HG03558 (cell line): ENCODE measurements at regions not wholly inside any gene's neighbourhood (a gene's known extent, or its start where the extent isn't known, plus 50 kb on each side); places are given as distances from the start of the nearest gene placed in this dataset.

ENCODE experiments used
- ATAC-seq: cut with Tn5 transposase; IDR thresholded peaks from one replicate; pipeline ENCODE4 v1.9.1; 2021; ENCODE audit warnings: moderate number of reproducible peaks; ENCODE audit not compliant: unreplicated experiment; ENCODE audit errors: extremely low read depth

DNA sequence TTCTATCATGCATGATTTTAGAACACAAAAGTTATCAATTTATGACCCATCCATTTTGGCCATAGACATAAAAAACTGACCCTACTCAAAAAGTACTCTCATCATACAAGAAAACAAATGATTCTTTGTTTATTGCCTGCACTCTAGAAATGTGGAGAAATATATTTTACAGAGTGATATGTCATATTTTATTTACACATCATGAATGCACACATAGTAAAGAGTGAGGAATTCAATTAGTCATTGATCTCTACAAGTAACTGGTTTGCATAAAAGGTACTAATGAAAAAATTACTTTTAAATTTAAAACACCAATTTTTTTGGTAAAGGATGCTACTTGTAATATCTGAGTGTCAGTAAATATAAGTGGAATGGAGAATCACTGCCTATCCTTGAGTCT is 242.5 kb upstream of the FAT4 start:
- ATAC-seq, result no peak

DNA sequence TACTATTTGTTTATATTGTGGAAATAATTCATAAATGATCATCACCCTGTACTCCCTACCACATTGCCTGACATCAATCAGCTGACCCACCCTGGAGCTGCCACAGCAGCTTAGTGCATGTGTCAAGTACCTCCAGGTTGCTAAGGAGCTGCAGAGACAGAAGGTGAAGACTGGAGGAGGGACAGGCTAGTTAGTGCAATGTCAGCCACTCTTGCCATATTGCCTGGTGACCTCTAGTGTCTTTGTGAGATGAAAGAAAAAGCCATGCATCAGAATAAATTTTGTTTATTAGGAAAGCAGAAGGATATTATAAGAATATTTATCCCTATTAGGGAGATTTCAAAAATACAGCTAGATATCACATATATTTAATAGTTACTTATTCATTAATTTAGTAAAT is 243.9 kb upstream of the FAT4 start:
- no peak for ATAC-seq

DNA sequence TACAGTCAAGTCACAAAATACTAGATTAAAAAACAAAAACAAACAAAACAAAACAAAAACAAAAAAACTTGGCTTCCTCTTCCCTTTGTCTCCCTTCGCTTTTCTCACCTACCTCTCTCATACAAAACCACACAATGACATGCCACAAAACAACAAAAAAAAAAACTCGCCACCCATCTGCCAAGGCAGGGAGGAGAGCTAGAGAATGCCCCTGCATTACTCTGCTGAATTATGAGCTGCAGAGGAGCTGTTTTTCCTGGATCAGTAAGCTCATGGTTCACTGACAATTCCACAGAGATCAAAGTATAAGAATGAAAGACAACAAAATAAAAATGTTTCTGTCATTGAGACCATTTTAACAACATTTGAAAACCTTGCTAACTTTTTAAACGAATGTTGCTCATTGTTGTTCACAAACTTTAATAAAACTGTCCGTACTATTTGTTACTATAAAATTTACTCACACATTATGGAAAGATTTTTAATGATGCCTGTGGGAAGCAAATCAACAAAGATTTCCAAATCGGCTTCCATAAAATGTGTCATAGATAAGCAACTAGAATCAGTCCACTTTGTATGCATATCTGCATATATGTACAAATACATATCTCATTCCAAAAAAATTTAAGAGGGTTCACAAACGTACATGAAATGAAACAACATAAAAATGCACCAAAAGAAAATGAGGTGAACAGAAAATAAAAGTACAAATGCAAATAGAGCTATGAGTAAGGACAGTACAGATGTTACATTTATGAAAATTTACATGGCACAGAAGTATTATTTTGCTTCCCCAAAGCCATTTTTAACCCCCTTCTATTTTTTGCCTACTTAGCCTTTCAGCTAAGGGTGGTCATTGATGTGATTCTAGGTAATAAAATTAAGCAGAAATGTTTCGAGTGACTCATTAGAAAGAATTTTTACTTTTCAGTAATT is 252.4 kb upstream of the FAT4 start:
- ATAC-seq, result no peak

DNA sequence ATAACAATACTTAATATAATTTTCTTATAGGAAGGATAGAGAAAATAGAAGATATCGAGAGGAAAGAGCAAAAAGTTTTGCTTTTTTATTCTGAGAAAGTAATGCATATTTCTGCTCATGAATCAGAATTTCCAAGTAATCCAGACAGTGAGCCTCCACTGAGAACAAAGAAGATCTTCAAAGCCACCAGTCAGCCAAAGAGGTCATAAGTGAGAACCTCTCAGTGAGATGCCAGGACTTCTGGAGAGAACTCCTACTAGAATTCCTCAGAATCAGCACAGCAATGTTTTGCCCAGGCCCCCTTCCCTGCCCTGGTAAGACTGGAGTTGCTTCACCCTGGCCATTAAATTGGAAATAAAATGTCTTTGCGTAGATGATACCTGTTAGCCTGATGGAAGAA is 254.4 kb upstream of the FAT4 start:
- ATAC-seq, result no peak

DNA sequence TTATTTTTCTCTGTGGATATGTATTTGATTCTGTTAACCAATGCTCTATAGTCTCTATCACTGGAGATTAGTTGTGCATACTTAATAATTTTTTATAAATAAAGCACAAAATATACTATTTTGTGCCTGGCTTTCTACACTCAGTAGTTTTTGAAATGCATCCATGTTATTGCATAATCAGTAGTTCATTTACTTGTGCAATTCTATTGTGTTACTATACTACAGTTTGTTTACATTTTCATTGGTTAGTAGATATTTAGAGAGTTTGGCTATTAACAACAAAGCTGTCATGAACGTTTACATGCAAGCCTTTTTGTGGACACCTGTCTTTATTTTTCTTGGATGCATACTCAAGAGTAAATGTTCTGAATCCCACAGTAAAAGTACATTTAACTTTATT is 265.0 kb upstream of the FAT4 start:
- ATAC-seq, result no peak

DNA sequence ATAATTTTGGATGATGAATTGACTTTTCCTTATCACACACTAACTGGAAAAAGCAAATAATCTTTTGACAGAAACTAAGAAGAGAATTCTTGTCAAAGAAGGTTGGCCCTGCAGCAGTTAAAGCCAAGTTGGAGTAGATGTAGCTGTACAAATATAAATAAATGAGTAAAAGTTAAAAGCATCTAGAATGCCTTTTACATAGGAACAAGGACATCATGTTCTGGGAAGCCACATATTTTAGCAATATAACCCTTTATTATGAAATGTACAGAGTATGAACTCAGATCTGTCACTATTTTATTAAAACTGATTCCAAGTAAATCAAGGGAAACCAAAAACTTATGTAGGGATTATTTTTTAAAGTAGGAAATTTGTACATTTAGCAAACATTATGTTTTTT is 269.4 kb upstream of the FAT4 start:
- ATAC-seq, result no peak

DNA sequence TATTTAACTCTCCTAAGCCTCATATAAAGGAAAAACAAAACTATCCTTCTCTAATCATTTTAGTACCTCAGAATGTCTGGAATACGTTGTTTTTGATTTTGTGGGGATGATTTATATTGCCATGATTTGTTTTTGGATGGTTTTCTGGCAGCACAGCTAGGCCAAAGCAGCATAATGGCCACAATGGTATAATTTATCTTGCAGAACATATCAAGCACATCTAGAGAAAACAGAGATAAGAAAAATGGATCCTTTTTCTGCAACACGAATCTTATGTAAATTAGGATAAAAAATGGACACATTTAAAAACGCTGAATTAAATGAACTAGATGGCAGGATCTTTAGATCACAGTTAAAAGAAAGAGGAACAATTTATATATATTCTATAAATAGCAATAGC is 269.9 kb upstream of the FAT4 start:
- no peak for ATAC-seq

DNA sequence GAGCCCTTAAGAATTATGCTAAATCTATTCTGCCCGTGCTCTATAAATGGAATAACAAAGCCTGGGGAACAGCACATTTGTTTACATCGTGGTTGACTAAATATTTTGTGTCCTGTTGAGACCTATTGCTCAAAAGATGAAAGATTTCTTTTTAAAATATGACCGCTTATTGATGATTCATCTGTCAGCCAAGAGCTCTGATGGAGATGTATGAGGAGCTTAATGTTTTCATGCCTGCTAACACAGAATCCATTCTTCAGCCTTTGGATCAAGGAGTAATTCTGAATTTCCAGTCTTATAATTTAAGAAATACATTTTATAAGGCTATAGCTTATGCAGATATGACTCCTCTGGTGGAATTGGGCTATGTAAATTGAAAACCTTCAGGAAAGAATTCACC is 271.3 kb upstream of the FAT4 start:
- no peak for ATAC-seq

DNA sequence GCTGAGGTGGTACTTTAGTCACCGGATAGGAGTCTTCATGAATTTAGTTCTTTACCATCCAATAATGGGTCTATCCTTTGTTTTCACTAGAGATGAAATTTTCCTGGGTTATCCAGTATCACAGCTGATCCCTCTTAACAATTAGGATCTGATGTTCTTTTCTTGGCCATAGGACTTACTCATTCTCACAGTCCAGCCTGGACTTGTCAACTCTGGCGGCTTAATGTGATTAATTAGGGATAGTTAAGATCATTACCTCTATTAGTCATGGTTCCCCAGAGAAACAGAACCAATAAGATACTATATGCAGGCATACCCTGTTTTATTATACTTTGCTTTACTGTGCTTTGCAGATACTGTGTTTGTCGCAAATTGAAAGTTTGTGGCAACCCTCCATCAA is 272.7 kb upstream of the FAT4 start:
- ATAC-seq, result no peak

DNA sequence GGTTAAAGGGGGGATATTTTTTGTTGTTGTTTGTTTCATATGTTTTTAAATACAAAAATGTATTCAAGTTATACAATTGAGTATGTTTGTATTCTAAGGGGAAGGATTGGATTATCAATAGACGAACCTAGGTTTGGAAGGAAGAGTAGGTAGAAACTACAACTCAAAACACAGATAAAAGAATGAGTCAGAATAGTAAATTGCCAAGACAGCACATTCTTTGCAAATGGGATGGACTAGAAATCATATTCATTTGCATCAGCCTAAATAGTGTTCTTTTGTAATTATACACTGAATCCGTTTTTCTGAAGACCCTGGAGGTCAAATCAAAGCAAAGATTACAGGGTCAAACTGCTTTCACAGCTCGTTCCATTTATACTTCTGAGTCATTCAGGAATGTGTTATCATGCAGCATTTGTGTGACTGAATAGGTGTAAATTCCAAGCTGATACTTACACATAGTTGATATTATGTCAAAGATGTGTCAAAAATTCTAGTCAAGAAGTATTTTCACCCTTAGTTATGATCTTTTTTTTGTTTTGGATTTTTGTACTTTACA is 273.3 kb upstream of the FAT4 start:
- no peak for ATAC-seq

DNA sequence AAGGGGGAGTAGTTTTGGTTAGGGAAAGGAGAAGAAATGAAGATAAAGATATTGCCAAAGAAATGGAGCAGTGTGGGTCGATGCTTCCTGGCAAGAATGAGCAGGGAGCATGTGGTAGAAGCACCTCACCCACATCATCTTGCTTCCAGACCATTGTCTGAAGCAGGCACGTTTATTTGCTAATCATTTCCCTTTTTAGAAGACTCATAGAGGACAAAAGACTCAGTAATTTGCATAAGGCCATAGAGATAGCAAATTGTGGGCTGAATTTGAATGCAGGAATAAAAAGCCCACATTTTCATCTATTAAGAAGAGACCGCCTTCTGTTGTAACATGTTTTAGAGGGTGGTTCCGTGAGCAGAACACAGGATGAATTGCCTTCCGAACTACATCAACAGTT is 275.2 kb upstream of the FAT4 start:
- no peak for ATAC-seq

DNA sequence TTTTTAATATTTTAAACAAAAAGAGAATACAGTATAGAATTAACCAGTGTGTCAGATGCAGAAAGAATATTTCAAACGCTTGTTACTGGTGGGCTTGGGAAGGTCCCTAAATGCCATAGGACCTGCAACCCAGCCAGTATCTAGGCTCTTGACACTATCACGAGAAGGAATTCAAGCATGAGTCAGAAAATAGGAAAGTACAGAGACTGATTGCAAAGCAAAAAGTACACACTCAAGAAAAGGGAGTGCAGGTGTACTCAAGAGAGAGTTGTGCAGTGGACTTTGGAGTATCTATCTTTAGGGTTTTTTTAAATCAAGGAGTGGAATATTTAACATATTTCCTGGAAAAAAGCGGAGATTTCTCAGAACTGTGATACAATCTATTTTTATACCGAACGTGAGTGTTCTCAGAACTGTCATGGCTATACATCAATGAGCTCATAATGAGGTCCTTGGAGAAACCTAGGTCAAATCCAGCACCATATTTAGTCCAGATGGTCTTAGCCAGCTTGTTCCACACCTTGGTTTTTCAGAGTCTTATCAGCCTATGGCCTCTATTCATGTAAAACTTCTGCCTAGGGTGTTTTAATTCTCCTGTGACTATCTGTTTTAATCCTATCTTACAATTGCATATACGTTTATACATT is 291.8 kb upstream of the FAT4 start:
- no peak for ATAC-seq

DNA sequence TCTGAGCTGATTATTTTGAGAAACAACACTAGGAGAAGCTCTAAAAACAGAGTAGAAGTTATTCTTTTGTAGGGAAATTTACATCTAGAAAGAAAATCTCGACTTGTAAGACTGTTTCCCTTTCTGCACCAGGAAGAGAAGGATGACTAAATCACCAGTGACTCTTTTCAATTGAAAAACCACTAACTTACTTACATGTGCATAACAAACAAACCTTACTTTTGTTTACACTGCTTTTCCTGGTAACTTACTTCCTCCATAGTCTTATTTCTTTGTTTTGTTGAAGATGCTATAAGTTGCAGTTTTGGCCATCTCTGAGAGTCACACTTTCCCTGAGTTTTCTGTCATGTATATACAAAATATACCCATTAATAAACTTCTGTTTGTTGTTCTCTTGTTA is 293.6 kb upstream of the FAT4 start:
- no peak for ATAC-seq

DNA sequence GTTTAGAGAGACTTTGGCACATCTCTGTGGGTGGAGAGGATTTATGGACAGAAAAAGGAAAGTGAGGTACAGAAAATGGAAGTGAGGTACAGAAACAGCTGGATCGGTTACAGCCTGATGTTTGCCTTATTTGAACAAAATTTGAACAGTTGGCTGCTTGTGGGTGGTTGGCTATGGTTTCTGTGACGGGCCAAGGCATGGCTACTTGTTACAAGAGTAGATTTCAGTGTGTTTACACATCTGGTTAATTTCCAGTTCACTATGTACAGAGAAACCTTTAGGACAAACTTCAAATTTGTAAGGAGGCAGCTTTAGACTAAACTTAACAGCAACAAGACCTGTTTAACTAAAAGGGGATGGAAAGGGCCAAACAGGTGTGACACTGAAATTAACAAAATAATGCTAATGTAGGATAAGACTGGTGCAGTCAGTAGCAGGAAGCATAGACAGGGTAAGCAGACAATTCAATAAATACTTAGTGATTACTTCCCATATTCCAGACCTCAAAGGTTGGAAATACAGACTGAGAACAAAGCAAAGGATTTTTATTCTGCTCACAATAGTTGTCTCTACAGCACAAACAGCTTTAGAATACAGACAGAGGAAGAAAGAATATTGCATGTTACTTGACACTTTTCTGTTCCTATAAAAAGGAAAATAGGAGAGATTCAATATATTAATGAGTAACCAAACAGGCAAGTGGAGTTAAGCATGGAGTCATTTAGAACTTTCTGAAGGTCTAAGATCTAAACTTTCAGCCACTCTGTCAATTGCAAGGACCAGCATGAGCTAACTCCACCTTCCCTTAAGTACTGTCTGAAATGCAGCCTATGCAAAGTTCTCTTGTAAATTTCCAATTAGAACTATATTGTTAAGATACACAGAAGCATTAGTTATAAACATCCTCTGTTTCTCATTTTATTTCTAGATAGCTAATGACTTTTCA is 294.4 kb upstream of the FAT4 start:
- ATAC-seq, result no peak

DNA sequence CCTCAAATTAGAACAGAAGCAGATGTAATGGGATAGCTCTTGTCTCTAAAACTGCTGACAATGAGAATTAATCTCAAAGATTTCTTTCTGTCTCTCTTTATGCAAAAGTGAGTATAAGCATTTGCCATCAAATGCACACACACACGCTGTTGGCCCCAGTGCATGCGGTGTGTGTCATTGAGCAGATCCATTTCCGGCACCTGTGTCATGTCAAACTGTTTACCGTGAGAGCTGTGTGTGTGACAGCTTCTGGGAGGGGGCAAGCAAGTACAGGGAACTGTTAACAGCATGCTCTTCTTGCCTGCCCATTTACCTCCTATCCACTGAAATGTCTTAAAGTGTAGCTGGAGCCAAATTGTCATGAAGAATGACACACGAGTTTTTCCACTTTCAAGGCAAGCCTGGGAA is 297.9 kb upstream of the FAT4 start:
- ATAC-seq, result no peak

DNA sequence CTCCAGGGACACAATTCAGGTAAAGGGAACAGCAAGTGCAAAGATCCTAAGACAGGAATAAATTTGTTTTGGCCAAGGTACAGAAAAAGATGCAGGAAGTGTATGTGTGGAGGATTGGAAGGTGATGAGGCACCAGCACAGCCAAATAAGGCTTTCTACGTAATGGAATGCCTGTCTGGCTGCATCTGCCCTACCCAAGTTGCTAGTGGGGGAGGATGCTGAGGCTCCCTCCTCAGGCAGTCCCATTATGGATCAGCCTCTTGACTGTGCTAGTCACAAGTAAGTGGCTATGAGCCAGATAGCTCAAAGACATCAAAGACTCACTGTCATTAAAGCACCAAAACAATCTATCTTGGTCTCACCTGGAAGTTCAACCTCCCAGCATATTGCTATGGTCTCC is 300.9 kb upstream of the FAT4 start:
- ATAC-seq, result no peak

DNA sequence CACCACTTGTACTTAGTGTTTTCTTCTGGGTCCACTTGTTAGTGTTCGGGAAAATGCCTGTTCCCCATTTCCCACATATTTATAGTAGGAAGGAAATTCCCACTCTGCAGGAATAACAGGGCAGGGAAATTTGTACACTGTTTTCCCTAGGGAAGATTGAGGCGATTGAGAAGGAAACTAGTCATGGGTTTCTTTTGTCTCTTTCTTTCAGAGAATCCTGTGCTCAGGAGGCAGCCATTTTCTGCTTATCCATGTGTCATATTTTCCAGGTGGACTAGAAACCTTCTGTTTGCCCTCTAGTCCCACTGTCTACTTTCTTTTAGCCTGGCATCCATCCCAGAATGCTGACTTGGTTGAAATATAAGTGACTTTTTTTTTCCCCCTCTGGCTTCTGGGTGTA is 299.1 kb upstream of the ANKRD50 start:
- no peak for ATAC-seq

DNA sequence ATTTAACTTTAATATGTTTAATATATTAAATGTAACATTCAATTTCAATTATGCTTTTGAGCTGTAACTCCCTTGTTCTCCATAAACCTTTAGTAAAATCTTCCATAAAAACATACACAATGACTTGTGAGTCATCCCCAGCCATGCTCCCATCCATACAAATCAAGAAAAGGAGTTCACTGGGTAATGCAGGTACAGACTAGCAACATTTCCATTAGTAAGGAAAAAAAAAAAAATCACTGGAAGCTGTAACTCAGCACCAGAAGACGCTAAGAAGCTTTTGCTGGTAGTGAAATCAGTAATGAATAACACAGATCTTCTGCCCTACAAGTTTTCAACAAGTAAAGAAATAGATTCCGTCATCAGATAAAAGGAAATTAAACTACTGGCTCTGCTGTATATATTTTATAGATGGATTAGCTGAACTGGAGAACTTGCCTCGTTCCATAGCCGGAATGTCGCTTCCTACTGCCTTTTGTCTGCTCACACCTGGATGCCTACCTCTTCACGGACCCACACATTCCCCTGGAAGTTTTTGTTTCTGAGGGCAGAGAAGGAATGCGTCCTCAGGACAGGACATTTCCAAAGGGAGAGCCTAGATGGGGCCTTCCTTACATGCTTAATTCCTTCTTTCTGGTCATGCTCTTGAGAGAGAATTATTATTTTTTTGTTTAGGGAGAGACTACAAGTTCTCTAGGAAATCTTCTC is 298.4 kb upstream of the ANKRD50 start:
- no peak for ATAC-seq

DNA sequence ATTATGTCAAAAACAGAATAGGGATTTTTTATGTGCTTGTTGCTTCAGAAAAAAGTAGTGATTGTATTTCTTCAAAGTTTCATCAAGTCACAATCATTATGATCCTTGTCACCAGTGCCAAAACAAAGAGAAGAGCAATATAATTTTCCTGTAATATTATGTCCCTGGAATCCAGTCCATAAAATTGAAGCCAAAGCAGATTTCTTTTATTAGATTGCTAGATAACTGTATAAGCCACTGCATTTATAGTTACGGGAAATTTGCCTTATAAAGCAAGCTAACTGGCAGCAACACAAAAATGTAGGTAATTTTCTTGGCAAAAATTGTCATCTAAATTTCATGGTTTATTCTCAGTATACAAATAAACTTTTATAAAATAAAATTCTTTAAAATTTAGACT is 296.1 kb upstream of the ANKRD50 start:
- no peak for ATAC-seq

DNA sequence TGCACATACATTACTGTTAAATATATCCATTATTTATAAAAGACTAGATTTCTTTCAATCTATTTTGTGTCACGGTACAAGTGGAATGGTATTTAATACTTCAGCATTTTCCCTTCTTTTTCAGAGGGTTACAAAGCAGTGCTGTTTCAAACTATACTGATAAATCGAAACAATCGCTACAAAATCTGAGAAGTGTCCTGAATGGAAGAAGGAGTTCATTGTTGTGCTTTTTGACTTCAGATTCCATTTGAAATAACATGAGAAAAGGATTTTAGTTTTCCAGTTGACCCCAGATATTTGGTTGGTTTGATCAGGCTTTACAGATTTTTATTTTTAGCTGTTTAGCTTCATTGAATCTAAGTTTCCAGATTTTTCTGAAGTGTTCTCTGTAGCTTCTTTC is 292.1 kb upstream of the ANKRD50 start:
- no peak for ATAC-seq
